ENCODE measurements at regions not wholly inside any gene's neighbourhood (a gene's known extent, or its start where the extent isn't known, plus 50 kb on each side); places are given as distances from the start of the nearest gene placed in this dataset.

DNA sequence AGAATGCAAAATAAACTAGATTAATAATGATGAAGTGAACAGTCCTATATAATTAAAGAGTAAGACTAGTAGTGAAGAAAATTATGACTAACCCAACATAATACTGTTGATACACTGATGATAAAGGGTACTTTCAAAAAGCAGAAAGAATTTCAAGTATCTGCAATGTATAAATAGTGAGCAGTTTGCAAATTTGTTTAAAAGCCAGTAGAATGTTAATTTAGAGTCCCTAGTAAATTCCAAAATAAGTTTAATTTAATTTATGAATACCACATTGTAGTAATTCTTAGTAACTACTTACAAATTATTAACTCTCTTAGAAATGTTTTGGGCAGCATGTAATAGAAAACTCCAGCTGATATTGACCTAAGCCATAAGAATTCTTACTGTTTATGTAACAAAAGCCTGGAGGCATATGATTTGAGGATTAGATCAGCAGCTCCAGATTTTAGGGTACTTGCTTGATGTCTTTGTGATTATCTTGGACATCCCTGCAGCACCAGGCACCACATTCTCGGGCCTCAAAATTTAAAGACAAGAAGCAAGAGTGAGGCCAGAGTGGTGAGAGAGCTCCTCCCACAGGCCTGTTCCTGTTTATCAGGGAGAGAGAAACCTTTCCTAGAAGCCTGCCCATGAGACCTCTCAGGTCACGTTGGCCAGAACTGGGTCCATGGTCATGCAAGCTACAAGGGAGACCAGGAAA is 67.6 kb upstream of the TDRD3 start:
- Histone ChIP-seq H2BK120ac (ENCODE audit: low read depth, low read length, poor library complexity, severe bottlenecking) (no peak overlapping the region), H2BK15ac (ENCODE audit: low read depth, low read length) (no peak overlapping the region), H2AK5ac (ENCODE audit: insufficient read length, low read length) (no peak overlapping the region), H4K20me1 (ENCODE audit: control insufficient read depth, insufficient read depth, insufficient read length) (no peaks in the 10 kb centered on the region), H3T11ph (ENCODE audit: low read length) (no peak overlapping the region), H4K91ac (ENCODE audit: insufficient read length, low read depth, low read length) (no peak overlapping the region), H3K27ac (ENCODE audit: insufficient read length, low read depth, low read length) (no peak overlapping the region), H3K9ac (ENCODE audit: extremely low read depth, insufficient read length, low read length) (no peak overlapping the region), H2BK20ac (ENCODE audit: low read depth, low read length, poor library complexity, severe bottlenecking) (no peak overlapping the region), H3K4ac (ENCODE audit: low read depth, low read length) (no peak overlapping the region), H3K4me1 (ENCODE audit: insufficient read depth, low read length) (no peaks in the 10 kb centered on the region), H4K5ac (ENCODE audit: insufficient read length, low read depth, low read length) (no peak overlapping the region), H3K4me2 (ENCODE audit: insufficient read depth, insufficient read length, low read length) (no peak overlapping the region), H3K18ac (ENCODE audit: insufficient read length, low read depth, low read length) (no peak overlapping the region), H2AFZ (ENCODE audit: low read length) (no peak overlapping the region), H3K23ac (ENCODE audit: insufficient read length, low read depth, low read length) (no peak overlapping the region), H3K23me2 (ENCODE audit: insufficient read length, low read depth, low read length, poor library complexity, severe bottlenecking) (no peaks in the 10 kb centered on the region), H3K79me1 (ENCODE audit: insufficient read depth, low read depth, low read length, poor library complexity, severe bottlenecking) (no peaks in the 10 kb centered on the region), H3K27me3 (ENCODE audit: insufficient read depth, low read length) (no peaks in the 10 kb centered on the region), H3K9me3 (ENCODE audit: control insufficient read depth, low read depth, low read length) (no peaks in the 10 kb centered on the region), H3K56ac (ENCODE audit: insufficient read length, low read depth, low read length) (no peak overlapping the region), H4K8ac (replicated peaks; ENCODE audit: insufficient read length, low read depth, low read length) (no peak overlapping the region), H3K79me2 (ENCODE audit: insufficient read depth, low read length) (no peaks in the 10 kb centered on the region), H2BK5ac (ENCODE audit: insufficient read length, low read length) (no peak overlapping the region), H2BK12ac (ENCODE audit: insufficient read length, low read depth, low read length) (no peak overlapping the region), H3K14ac (ENCODE audit: insufficient read depth, low read length) (no peak overlapping the region)
- WGBS (ENCODE audit: extremely low coverage, insufficient read length, low lambda C conversion rate): no CpG with 5 or more reads among the region's 2 CpGs
- DNase-seq: peak; percentile 67
- Mint-ChIP-seq H3K27ac (no peak overlapping the region), H3K36me3 (ENCODE audit: insufficient read depth in 1 of 3, low read depth in 3 of 3) (peaks cover 0 to 5% (median 2%) of the 10 kb centered on the region in 3 experiments; a peak in 4 of 7 replicates), H3K9me3 (peaks cover 4% of the 10 kb centered on the region in 2 experiments; a peak in 3 of 5 replicates), H3K4me1 (peaks cover 8 to 9% of the 10 kb centered on the region in 2 experiments), H3K4me3 (no peak overlapping the region), H3K27me3 (ENCODE audit: low read depth) (no peaks in the 10 kb centered on the region)
- TF ChIP-seq, protein P1, sequence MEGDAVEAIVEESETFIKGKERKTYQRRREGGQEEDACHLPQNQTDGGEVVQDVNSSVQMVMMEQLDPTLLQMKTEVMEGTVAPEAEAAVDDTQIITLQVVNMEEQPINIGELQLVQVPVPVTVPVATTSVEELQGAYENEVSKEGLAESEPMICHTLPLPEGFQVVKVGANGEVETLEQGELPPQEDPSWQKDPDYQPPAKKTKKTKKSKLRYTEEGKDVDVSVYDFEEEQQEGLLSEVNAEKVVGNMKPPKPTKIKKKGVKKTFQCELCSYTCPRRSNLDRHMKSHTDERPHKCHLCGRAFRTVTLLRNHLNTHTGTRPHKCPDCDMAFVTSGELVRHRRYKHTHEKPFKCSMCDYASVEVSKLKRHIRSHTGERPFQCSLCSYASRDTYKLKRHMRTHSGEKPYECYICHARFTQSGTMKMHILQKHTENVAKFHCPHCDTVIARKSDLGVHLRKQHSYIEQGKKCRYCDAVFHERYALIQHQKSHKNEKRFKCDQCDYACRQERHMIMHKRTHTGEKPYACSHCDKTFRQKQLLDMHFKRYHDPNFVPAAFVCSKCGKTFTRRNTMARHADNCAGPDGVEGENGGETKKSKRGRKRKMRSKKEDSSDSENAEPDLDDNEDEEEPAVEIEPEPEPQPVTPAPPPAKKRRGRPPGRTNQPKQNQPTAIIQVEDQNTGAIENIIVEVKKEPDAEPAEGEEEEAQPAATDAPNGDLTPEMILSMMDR (conservative IDR thresholded peaks at IDR 0.05): peak; percentile 85

Measured in H9 (cell line).